GM12891 (cell line): ENCODE measurements at regions not wholly inside any gene's neighbourhood (a gene's known extent, or its start where the extent isn't known, plus 50 kb on each side); places are given as distances from the start of the nearest gene placed in this dataset.

ENCODE experiments used
- PAX5 ChIP-seq: IDR thresholded peaks from 2 replicates; pipeline ENCODE4 v1.6.1; 2011; ENCODE audit warnings: low read length, moderate library complexity, mild to moderate bottlenecking; ENCODE audit not compliant: insufficient read depth, severe bottlenecking
- POLR2A ChIP-seq: IDR thresholded peaks from 2 replicates; pipeline ENCODE4 v1.6.1; 2011; ENCODE audit warnings: low read depth, low read length, control low read depth

- TF ChIP-seq POLR2A (no peak), PAX5 (no peak)
Measured at GRCh38 chr22:25374869-25375268, 155.4 kb downstream of the CRYBB2 start.
